Fibroblast of lung (primary cell): ENCODE measurements at regions not wholly inside any gene's neighbourhood (a gene's known extent, or its start where the extent isn't known, plus 50 kb on each side); places are given as distances from the start of the nearest gene placed in this dataset.

Experiments used
- DNase-seq, 2 donors: peaks; one replicate each; pipeline versions ENCODE4 v3.0.0 to v3.0.0-alpha.2; 2010; ENCODE audit warnings: low read depth in 2 of 2
- H2AFZ ChIP-seq: 2 replicates; pipeline ENCODE4 v1.5.1; 2012; ENCODE audit warnings: low read length, control low read depth, inconsistent platforms
- H3K27ac ChIP-seq: 2 replicates; pipeline ENCODE4 v1.5.1; 2011; ENCODE audit warnings: low read length, control low read depth; ENCODE audit not compliant: insufficient read depth
- H3K27me3 ChIP-seq: 2 replicates; pipeline ENCODE4 v1.5.1; 2011; ENCODE audit warnings: mild to moderate bottlenecking, low read length; ENCODE audit not compliant: control insufficient read depth, insufficient read depth
- H3K36me3 ChIP-seq: 2 replicates; pipeline ENCODE4 v1.5.1; 2011; ENCODE audit warnings: low read length; ENCODE audit not compliant: control insufficient read depth, insufficient read depth
- H3K4me1 ChIP-seq: 2 replicates; pipeline ENCODE4 v1.5.1; 2011; ENCODE audit warnings: low read length; ENCODE audit not compliant: control insufficient read depth, insufficient read depth; ENCODE audit errors: extremely low read depth
- H3K4me2 ChIP-seq: 2 replicates; pipeline ENCODE4 v1.5.1; 2011; ENCODE audit warnings: low read length, control low read depth; ENCODE audit not compliant: insufficient read depth; ENCODE audit errors: extremely low read depth
- H3K4me3 ChIP-seq, 4 experiments: fragments of 200-600 bp in 1 of 4; sonication (generic) in 1 of 4; replicated peaks in 1 of 4; 2 replicates each; pipeline ENCODE4 v1.5.1; 2011 to 2016; ENCODE audit warnings: low read length in 4 of 4, low read depth in 3 of 4, mild to moderate bottlenecking in 3 of 4, control low read depth in 2 of 4, inconsistent platforms in 1 of 4, mixed read lengths in 1 of 4; ENCODE audit not compliant: insufficient read depth in 1 of 4; ENCODE audit errors: control extremely low read depth in 1 of 4
- H3K79me2 ChIP-seq: 2 replicates; pipeline ENCODE4 v1.5.1; 2012; ENCODE audit warnings: mild to moderate bottlenecking, low read length, inconsistent platforms; ENCODE audit not compliant: control insufficient read depth, insufficient read depth
- H3K9ac ChIP-seq: 2 replicates; pipeline ENCODE4 v1.5.1; 2011; ENCODE audit warnings: mild to moderate bottlenecking, low read length, control low read depth; ENCODE audit not compliant: insufficient read depth
- H3K9me3 ChIP-seq: 2 replicates; pipeline ENCODE4 v1.5.1; 2012; ENCODE audit warnings: low read depth, low read length; ENCODE audit not compliant: control insufficient read depth, insufficient read depth
- H4K20me1 ChIP-seq: 2 replicates; pipeline ENCODE4 v1.5.1; 2011; ENCODE audit warnings: low read length; ENCODE audit not compliant: control insufficient read depth, insufficient read depth; ENCODE audit errors: extremely low read depth
- EZH2 ChIP-seq: IDR thresholded peaks from 2 replicates; pipeline ENCODE4 v1.5.1; 2012; ENCODE audit warnings: low read length, control low read depth, mild to moderate bottlenecking; ENCODE audit errors: missing control alignments
- TF ChIP-seq, protein P1 (sequence below), 2 donors: IDR thresholded peaks in 1 of 2; conservative IDR thresholded peaks in 1 of 2; 1 replicate in 1 of 2; 2 replicates in 1 of 2; pipeline ENCODE4 v1.5.1; 2011 to 2012; ENCODE audit warnings: low read length in 2 of 2, control low read depth in 1 of 2, inconsistent platforms in 1 of 2, low read depth in 1 of 2, mild to moderate bottlenecking in 1 of 2

DNA sequence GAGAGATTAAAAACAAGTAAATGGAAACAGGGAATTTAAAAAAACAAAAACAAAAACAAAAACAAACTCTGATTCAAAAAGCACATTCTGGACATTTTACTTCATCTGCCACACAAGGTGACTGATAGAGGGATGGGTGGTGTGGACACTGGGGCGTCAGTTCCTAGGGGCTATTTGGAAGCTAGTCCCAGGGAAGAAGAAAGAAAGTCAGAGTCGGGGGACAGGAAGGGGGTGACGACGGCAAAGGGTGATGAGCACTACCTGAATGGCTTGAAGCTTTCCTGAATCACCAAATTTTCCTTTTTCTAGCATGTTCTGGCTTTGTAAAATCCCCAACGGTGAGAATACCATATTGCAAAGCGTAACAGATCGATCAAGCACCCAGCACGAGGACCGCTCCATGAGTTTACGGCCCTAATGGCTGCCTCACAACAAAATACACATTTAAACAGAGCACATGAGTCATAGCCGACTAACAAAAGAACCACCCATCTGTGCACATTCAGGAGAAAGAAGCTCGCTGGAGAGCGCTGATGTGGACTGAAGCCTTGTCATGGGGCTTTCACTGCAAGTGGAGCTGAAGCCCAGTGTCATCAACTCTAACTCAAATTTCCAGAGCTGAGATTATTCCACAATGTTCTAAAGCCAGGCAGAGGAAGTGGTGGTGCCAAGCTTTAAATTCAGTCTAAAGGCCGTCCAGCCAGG, 178.9 kb downstream of the LNPK start:
- no peak overlapping the region for H3K4me3 ChIP-seq
- no peak overlapping the region for H3K27ac ChIP-seq
- no peaks in the 10 kb centered on the region for H3K4me1 ChIP-seq
- no peak overlapping the region for H3K4me2 ChIP-seq
- DNase-seq, result peak in 1 of 2 donors; percentile 72
- no peaks in the 10 kb centered on the region for H3K9me3 ChIP-seq
- no peak for TF ChIP-seq EZH2
- TF ChIP-seq, protein P1, sequence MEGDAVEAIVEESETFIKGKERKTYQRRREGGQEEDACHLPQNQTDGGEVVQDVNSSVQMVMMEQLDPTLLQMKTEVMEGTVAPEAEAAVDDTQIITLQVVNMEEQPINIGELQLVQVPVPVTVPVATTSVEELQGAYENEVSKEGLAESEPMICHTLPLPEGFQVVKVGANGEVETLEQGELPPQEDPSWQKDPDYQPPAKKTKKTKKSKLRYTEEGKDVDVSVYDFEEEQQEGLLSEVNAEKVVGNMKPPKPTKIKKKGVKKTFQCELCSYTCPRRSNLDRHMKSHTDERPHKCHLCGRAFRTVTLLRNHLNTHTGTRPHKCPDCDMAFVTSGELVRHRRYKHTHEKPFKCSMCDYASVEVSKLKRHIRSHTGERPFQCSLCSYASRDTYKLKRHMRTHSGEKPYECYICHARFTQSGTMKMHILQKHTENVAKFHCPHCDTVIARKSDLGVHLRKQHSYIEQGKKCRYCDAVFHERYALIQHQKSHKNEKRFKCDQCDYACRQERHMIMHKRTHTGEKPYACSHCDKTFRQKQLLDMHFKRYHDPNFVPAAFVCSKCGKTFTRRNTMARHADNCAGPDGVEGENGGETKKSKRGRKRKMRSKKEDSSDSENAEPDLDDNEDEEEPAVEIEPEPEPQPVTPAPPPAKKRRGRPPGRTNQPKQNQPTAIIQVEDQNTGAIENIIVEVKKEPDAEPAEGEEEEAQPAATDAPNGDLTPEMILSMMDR (conservative IDR thresholded peaks at IDR 0.05 in 1 of 2, IDR thresholded peaks at IDR 0.05 in 1 of 2; ENCODE audit: low read depth in 1 of 2, low read length in 2 of 2), result no peak
- H3K36me3 ChIP-seq, result no peaks in the 10 kb centered on the region
- no peak overlapping the region for H3K9ac ChIP-seq
- no peaks in the 10 kb centered on the region for H4K20me1 ChIP-seq
- no peaks in the 10 kb centered on the region for H3K27me3 ChIP-seq
- no peak overlapping the region for H2AFZ ChIP-seq
- no peaks in the 10 kb centered on the region for H3K79me2 ChIP-seq

DNA sequence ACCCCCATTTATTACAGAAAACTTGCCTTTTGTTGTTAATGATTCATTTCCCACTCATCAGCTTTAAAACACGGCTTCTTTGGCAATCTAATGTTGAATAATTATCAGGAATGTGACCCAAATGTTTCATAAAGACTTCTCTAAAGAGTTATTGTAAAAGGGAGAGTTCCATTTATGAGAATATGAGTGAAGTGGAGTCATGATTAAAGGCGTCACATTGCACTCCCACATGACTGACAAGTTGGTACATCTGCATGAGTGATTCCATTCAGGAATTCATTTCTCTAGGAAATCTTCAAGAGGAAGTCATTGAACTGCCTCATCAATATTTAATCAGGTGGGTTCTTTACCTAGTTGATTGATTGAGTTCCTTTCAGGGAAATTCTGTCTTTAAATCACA, 184.8 kb downstream of the LNPK start:
- Histone ChIP-seq H4K20me1 (no peaks in the 10 kb centered on the region), H3K9ac (no peak overlapping the region), H3K4me3 (no peak overlapping the region), H3K79me2 (no peaks in the 10 kb centered on the region), H3K27me3 (no peaks in the 10 kb centered on the region), H2AFZ (no peak overlapping the region), H3K36me3 (no peaks in the 10 kb centered on the region), H3K9me3 (no peaks in the 10 kb centered on the region), H3K27ac (no peak overlapping the region), H3K4me1 (no peaks in the 10 kb centered on the region), H3K4me2 (no peak overlapping the region)
- no peak for TF ChIP-seq EZH2
- TF ChIP-seq, protein P1 (conservative IDR thresholded peaks at IDR 0.05 in 1 of 2, IDR thresholded peaks at IDR 0.05 in 1 of 2; ENCODE audit: low read depth in 1 of 2, low read length in 2 of 2), result no peak
- DNase-seq, result no peak

DNA sequence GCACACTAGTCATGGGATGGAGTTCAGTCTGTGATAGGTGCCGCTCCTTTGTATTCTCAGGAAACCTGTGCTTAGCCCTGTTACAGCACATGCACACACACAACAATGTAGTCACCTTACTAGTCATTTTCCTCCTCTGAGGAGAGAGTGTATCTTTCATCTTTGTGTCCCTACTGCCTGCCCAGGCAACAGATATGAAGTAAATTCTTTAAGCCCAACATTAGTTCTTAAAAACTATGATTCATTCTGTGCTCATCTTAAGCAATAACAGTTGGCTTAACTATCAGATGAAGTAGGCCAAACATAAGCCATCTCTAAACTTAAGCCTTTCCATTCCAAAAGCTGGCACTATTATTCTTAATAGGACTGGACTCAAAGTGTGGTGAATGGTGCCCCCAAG, 186.5 kb downstream of the LNPK start:
- Histone ChIP-seq H3K27ac (no peak overlapping the region), H3K9me3 (no peaks in the 10 kb centered on the region), H3K9ac (no peak overlapping the region), H3K36me3 (no peaks in the 10 kb centered on the region), H3K4me3 (no peak overlapping the region), H3K27me3 (no peaks in the 10 kb centered on the region), H3K4me1 (no peaks in the 10 kb centered on the region), H3K79me2 (no peaks in the 10 kb centered on the region), H2AFZ (no peak overlapping the region), H4K20me1 (no peaks in the 10 kb centered on the region), H3K4me2 (no peak overlapping the region)
- DNase-seq, result peak; percentile 23 to 50
- no peak for TF ChIP-seq EZH2
- TF ChIP-seq, protein P1 (conservative IDR thresholded peaks at IDR 0.05 in 1 of 2, IDR thresholded peaks at IDR 0.05 in 1 of 2; ENCODE audit: low read depth in 1 of 2, low read length in 2 of 2), result no peak
